UCSD-AML1 (cell line): ENCODE measurements at regions not wholly inside any gene's neighbourhood (a gene's known extent, or its start where the extent isn't known, plus 50 kb on each side); places are given as distances from the start of the nearest gene placed in this dataset.
"Not testable (repeated sequence)": the region's sequence is repeated elsewhere in the genome, so short reads cannot be mapped to it uniquely, and the experiment has no call there.

Experiments used
- DNase-seq: peaks from one replicate; lab custom pipeline; 2025; ENCODE audit not compliant: unreplicated experiment; lab: John Stamatoyannopoulos, UW

- DNase-seq, result no peak
These were observed 154.4 kb downstream of the OXSM start for GRCh38 chr3:25944329-25944728.

GRCh38 chr3:25945366-25945765 is 155.5 kb downstream of the OXSM start:
- no peak for DNase-seq

- no peak for DNase-seq
These were observed 155.9 kb downstream of the OXSM start for GRCh38 chr3:25945836-25946235.

- no peak for DNase-seq
These were observed 162.2 kb downstream of the OXSM start for GRCh38 chr3:25952133-25952532.

- DNase-seq, result no peak
These were observed 167.1 kb downstream of the OXSM start for GRCh38 chr3:25957026-25957425.

GRCh38 chr3:25960776-25961175 is 170.9 kb downstream of the OXSM start:
- DNase-seq, result no peak

- DNase-seq, result no peak
These were observed 172.4 kb downstream of the OXSM start for GRCh38 chr3:25962255-25962654.

- no peak for DNase-seq
These were observed 174.3 kb downstream of the OXSM start for GRCh38 chr3:25964141-25964540.

GRCh38 chr3:25967385-25967784 is 177.5 kb downstream of the OXSM start:
- DNase-seq, result no peak

- DNase-seq, result no peak
These were observed 181.8 kb downstream of the OXSM start for GRCh38 chr3:25971736-25972135.

- no peak for DNase-seq
These were observed 183.2 kb downstream of the OXSM start for GRCh38 chr3:25973122-25973521.

GRCh38 chr3:25982756-25983155 is 192.9 kb downstream of the OXSM start:
- no peak for DNase-seq

GRCh38 chr3:25985621-25986020 is 195.7 kb downstream of the OXSM start:
- DNase-seq, result no peak

- no peak for DNase-seq
These were observed 202.7 kb downstream of the OXSM start for GRCh38 chr3:25992606-25993005.

GRCh38 chr3:26004172-26004571 is 214.3 kb downstream of the OXSM start:
- DNase-seq, result no peak

- no peak for DNase-seq
These were observed 221.4 kb downstream of the OXSM start for GRCh38 chr3:26011276-26011675.

GRCh38 chr3:26012241-26012745 is 222.4 kb downstream of the OXSM start:
- no peak for DNase-seq

GRCh38 chr3:26015752-26016151 is 225.9 kb downstream of the OXSM start:
- DNase-seq, result no peak

GRCh38 chr3:26018889-26019288 is 229.0 kb downstream of the OXSM start:
- DNase-seq, result no peak

GRCh38 chr3:26024206-26024605 is 234.3 kb downstream of the OXSM start:
- not testable (repeated sequence) for DNase-seq

GRCh38 chr3:26029321-26029720 is 239.4 kb downstream of the OXSM start:
- DNase-seq, result no peak

GRCh38 chr3:26042126-26042525 is 252.2 kb downstream of the OXSM start:
- DNase-seq, result not testable (repeated sequence)

- no peak for DNase-seq
These were observed 260.1 kb downstream of the OXSM start for GRCh38 chr3:26049951-26050350.

GRCh38 chr3:26050776-26051175 is 260.9 kb downstream of the OXSM start:
- DNase-seq, result no peak
